ENCODE measurements at regions not wholly inside any gene's neighbourhood (a gene's known extent, or its start where the extent isn't known, plus 50 kb on each side); places are given as distances from the start of the nearest gene placed in this dataset.
A peak's percentile ranks its signal among the peaks of the same experiment; 100 is the strongest.

DNA sequence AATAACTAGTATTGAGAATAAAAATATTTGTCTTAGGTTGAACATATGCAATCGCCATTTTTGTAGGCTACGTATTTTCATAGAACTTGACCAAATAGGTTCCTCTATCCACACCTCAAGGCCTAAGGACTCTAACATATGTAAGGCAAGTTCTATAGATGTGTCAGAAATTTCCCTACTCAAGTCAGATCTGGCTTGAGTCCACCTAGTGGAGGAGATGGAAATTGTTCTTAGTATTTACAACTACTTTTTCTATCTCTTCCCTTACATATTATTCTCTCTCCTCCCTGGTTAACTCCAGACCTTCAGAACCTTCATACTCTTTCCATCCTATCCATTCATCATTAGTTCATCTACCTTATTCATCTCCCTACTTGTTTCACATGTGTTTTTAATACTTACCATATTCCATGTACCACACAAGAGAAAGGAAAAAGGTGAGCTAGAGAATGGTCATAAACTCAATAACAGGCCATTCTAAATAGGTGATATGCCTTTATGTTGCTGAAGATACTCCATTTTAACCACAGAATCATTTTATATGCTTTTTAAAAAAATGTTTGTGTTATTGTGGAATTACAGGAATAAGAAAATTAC lies 174.5 kb upstream of the HDAC9 start:
- peak; percentile 2 to 20 for DNase-seq

DNA sequence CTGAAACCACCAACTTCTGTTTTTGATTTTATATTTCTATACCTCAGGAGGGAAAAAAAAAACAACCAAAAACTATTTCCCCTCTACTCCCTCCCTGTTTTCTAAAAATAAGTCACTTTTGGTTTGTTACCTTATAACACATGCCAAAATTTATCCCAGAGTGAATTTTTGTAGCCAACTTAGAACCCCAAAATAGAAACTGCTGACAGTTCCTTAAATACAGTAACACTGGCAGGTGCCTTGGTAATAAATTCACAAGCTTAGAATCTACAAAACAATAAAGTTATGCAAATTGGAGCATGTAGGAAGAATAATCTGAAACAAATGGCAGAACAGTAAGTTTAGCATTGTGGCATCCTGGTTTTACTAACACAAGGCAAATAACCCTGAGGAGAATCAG lies 165.0 kb upstream of the HDAC9 start:
- DNase-seq, result no peak

DNA sequence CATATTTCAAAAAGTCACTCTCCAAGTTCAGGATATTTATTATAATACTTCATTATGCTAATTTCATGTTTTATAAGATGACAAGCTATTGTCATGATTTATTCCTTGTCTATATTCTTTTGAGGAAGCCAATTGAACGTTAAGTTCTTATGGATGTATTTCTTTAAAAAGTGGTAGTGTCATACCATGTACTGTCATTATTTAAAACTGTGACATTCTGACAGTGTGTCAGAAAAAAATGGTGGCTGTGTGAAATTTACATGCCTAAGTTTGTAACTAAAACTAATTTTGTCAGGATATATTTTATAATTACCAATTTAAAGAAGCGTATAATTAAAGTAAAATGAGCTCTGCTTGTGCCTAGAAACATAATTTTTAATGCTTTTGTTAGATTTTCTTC lies 158.9 kb upstream of the HDAC9 start:
- DNase-seq, result no peak

DNA sequence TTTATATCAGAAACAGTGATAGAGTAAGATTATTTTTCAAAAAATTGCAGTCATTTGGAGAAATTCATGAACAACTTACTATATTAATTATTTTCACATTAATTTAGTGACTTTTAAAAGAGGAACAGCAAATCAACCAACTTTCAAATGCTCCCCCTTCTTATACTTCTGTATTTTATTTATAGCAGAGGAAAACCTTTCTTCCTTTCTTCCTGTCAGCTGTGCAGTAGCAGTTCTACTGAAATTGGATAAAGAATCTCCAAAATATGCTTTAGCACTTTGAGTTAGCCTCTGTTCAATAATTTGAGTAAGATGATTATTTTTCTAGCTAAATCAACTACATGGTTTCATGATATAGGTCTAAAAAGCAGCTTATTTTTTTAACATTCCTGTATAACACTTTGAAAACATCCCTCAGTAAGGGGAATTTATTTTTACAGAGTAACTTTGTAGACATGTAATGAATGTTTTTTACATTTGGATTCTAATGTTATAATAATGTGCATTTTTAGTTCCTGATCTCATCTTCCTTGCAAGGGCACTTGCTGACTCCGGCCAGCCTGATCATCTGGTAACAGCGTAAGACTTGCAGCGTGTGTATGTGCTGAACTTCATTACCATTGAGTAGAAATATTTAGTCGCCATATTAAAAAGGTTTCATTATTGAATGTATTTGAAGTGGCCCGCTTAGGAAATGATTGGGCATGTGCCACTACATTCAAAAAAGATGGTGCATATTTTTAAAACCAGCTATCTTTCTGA lies 158.3 kb upstream of the HDAC9 start:
- no peak for DNase-seq

DNA sequence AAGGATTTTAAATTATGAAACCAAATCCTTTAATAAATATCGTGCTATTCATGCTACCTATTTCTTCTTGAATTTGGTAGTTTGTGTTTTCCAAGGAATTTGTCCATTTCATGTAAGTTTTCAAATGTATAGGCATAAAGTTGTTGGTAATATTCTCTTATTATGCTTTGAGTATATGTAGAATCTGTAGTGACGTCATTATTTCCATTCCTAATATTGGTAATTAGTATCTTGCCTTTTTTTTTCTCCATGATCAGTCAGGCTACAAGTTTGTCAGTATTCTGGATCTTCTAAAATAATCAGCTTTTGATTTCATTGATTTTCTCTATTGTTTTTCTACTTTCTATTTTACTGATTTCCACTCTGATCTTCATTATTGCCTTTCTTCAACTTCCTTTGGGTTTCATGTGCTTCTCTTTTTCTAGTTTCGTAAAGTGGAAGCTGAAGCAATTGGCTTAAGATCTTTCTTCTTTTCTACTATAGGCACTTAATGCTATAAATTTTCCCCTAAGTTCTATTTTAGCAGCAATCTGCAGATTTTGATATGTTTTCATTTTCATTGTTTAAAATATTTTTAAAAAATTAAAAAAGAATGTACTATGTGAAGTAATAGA lies 156.5 kb upstream of the HDAC9 start:
- no peak for DNase-seq

DNA sequence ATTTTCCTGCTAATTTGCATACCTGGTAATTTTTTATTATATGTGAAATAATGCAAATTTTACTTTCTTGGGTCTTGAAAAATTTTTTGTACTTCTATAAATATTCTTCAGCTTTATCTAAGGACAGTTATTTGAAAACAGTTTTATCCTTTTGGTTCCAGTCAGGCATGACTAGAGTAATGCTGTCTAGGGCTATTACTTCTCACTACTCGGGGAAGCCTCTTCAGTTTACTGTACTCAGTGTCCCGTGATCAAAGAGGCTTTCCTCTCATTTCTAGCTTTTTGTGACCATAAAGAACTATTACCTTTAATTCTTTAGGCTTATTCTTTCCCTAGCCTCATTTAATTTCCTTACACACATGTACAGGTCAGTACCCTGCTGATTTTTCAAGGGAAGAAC lies 153.8 kb upstream of the HDAC9 start:
- no peak for DNase-seq

DNA sequence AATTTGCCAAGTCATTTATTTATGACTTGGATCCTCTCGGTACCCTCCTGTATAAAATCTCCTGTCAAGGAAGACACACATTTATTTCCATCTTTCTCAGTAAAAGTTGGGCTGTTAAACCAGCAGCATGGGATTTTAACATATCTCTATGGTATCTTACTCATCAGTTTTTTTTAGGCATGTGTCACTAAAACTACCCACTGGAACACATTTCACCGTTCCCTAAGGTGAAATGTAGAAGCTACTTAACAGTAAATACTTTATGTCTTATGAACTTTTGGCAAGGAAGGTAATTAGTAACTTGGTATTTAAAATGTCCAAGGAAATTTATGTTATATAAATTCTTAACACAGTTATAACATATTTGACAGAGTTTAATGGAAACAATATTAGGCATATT lies 152.5 kb upstream of the HDAC9 start:
- no peak for DNase-seq

DNA sequence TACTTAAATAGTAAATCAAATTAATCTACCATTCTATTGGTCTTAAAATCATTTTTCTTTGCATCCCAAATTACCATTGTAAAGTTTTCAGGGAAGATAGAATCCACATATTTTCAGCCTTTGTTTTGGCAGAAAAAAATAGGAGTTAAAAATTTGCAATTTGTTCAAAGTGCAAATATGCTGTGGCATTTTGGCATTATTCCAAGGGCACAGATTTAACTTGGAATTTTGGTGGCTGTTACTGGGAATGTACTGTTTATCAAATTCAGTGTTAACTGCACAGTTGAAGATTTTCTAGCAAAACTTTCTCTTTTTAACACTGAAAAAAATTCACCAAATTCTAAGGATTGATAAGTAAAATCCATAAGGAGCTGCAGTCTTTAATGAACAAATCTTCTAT lies 151.0 kb upstream of the HDAC9 start:
- no peak for DNase-seq

DNA sequence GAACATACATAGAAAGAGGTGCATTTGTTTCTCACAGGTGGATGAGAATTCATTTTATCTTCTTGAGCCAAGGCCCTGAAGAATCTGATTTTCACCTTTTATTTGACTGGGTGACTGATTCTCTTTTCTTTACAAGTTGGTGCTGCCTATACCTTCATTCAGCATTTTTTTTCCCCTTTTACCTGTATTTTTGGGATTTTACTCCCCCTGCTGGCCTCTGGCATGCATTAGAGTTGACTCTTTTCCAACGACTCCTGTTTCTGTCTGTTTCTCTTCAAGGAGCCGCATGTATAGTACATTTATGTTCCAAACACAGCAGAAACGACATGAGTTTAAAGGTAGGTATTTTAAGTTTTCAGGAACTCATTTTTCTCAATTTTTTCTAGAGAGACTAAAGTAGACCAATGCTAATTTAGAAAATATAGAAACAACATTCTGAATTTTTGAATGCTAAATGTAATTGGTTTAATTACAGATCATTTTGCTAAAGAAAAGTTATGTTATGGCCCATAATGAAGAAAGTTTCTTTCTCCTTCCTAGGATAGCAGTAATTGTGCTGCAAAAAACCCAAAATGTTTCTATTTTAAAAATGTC lies 149.8 kb upstream of the HDAC9 start:
- DNase-seq, result peak; percentile 4 to 58

DNA sequence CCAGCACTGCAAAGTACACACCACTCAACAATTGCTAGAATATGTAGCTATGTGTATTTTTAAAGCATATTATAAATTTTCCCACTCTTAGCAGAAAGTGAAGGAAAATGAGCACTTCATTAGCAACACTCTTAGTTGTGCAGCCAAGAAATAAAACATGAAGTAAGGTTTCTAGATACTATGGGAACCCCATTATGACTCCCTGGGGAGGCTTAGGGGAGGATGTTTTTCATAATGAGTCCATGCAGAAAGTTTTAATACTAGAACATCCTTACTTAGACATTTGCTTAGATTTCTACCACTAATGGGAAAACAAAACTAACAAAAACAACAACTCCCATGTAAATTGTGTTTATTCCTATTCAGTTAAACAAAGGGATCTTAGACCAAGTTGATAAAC lies 148.4 kb upstream of the HDAC9 start:
- DNase-seq, result no peak

DNA sequence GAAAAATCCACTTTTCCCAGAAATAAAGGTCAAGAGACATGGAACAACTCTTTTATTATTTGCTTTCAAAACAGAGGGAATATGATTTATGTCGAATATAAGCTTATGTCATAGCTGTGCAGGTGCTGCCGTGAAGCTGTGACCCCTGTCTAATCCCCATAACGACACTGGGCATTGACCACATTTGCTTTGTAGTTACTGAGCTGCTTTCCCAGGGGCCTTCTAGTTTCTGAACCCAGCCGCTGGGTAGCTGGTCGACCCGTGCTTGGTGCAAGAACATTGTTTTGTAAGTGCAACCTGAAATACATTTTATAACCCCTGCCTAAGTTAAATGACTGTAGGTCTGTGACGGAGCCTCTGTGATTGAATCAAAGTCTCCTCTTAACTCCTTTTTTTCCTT lies 144.9 kb upstream of the HDAC9 start:
- no peak for DNase-seq

DNA sequence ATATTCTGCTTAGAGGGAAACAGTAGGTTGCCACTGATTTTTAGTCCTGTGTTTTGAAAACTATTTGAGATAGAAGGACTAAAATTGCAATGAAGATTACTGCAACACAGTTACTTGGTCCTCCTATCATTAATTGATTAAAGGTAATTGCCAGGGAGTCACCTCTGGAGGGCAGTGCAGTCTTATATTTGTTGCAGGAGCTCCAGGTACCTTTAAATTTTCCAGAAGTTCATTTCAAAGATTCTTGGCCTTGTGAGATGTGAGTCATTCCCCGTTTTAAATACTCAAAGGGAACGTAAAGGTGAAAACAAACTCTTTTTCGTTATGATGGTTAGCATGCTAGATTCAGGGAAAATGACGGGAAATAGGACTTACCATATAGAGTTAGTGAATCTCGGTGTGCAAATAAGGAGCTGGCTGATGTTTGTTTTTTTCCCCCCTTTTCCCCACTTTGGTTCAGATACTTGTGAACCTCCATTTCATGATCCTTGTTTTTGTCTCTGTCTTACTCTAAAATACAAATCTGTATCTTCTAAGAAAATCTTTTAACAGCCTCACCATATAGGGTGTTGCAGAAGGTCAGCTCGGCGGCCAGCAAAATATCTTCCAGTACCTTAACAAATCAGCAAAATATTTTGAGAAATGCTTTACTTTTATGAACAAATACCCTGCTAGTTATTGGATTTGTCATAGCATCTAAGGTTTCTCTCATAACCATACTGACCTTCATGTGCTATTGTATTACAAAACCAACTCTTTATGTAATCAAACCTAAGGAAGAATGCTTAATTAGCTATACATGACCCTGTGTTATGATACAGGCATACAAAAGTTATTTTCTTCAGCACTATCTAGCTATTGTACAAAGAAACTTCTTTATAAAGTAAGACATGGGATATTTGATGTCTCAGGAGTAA lies 143.0 kb upstream of the HDAC9 start:
- DNase-seq, result peak in 1 of 2 experiments; percentile 47

DNA sequence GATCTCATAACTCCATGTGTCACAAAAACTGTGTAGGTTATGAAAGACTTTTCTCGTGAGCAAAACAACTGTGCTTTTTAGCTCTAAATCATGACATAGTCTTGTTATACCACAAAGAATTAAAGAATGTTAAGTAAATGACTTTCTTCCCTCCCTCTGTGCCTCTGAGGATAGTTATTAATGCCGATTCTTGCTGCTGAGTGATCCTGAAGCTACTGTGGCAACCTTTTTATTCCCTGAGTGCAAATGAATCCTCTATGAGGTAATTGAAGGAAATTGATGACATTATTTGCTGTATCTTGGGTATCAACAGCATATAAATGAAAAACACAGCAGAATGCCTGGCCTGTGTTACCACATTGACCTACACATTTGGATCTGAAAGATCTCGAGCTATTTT lies 142.2 kb upstream of the HDAC9 start:
- DNase-seq, result no peak

DNA sequence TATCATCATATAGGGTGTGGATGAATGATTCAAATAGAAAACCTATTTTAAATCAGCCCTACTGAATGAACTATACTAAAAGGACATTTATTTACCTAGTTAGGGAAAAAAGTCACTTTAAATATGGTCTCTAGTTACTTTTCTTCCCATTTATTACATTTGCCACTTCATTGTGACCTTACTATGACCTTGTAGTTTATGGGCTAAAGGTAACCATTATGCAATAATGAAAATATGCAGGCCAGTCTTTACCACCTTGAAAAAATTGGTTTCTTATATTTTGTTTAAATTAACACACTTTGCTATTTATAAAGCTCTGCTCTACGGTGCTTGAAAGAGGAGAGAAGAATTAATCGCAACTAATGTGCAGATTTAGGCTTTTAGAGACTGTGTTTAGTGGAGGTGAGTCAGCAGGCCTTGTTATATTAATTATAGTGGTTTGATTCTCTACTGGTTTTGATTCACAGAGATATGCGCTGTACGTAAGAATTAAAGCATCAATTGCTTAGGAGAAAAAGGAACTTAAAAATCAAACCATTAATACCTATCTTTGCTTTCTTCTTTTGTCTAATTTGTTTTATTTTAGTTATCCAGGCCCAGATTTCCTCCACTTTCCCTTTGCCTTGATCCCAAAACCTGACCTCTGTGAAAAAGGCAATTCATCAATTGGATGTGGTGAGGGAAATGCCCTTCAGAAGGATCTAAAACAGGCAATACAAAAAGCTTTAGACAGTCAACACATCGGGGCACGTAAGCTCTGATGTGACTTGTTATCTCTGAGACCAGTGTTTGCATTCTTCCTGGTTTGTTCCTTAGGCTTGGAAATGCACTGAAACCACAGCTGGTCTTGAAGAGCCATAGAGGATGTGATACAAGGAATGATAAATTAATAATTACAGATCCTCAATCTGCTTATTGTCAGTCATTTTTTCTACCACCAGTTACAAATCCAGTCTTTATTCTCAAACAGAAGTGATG lies 141.2 kb upstream of the HDAC9 start:
- no peak for DNase-seq

DNA sequence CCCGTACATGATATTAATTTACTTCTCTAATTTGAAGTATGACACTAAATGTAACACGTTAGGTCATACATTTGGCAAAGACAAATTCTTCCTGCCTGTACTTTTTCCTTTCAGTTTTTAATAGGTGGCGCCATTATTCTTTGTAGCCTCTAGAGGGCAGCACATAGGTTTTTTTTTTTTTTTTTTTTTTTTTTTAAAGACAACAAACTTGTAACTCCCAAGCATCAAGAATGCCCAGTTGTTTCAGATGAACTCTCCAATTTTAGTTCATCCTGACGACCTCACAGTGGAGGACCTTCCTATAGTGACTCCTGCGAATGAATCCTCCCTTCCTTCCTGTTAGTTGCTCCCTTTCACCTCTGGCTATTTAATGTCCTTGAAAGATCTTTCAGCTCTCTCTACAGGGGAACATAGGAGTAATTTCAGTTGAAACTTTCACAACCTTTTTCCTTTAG lies 139.3 kb upstream of the HDAC9 start:
- DNase-seq, result peak in 1 of 2 experiments; percentile 11

DNA sequence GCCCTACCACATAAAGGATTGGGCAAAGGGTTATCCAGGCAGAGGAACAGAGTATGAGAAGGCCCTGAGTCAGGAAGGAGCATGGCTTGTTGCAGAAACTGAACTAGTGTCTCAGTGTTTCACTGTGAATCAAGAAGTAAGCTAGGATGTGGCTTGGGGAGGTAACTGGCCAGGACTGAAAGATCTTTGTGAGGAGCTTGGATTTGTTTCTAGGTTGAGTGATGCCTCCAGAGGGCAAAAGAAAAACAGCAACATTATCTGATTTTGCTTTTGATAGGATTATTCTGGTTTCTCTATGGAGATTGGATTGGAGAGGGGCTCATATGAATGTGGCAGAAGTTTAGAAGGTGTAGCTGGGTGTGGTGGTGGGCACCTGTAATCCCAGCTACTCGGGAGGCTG lies 137.9 kb upstream of the HDAC9 start:
- DNase-seq, result no peak

DNA sequence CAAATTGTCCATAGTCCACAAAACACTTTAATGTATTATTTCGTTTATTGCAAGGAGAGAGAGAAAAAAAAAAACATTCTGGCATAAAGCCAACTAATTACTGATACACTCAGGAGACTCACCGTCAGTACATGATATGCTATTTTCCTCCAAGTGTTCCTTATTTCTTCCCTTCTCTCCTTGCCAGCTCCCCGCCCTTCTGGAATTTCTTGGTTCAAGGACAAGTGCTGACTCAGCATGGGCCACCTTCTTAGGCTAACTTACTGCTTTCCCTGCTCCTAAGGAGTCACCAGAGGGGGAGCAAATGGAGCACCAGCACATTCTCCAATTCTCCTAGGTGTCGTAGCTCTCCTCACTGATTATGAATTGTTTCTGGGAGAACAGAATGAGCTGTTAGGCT lies 133.8 kb upstream of the HDAC9 start:
- no peak for DNase-seq

DNA sequence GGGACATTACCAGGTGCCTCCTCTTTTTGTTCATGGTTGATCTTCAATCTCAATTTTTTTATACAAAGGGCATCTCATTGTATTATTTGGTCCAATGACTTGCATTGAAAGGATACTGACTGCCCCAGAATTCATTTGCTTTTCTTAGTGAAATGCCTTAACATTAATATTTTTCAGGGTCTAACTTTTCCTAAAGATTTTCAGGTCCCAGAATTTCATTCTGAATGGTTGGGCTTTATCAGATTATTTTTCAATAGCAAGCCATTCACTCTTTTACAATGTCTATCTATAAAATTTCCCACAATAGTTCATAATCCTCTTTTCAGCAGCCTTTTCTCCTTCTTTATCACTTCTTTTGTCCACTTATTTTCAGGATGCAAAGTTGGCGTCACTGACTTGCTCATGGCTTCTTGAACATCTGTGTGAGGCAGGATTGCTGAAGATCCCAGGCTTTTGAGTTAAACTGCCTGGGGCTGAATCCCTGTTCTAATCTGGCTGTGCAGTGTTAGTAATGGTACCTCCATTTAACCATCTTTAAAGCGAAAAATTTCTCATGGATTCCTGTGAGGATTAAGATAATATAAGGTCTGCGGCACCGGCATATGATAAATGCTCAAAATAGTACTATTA lies 131.7 kb upstream of the HDAC9 start:
- DNase-seq, result no peak

DNA sequence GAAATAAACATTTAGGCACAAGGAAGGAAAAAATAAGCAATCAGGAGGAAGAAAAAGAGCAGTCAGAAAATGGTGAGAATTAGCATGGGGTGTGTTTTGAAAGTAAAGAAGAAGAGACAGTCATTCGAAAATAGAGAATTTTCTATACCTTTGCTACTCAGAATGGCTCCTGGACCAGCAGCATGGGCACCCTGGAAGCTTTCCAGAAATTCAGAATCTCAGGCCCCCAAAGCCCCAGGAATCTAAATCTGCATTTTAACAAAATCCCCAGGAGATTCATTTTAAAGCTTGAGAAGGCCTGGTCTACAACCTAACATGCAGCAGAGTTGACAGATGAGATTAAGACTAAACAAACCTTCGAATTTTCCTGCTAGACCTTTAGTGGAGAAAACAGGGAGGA lies 131.2 kb upstream of the HDAC9 start:
- DNase-seq, result no peak

DNA sequence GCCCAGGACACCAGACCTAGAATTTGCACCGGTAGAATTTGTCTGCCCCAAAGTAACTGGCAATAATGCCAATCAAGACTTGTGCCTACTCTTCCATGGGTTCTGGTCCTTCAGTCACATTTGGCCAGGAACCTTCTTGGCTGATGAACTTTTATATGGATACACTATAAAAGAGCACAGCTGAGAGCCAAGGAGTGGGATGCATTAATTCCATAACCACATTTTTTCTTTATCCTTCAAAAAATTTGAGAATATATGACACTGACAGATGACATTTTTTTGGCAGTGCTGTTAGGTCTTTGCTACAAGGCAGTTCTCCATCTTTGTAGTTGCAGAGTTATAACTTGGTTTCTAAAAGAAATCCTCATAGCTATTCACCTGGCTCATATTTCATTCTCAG lies 129.2 kb upstream of the HDAC9 start:
- DNase-seq, result no peak

DNA sequence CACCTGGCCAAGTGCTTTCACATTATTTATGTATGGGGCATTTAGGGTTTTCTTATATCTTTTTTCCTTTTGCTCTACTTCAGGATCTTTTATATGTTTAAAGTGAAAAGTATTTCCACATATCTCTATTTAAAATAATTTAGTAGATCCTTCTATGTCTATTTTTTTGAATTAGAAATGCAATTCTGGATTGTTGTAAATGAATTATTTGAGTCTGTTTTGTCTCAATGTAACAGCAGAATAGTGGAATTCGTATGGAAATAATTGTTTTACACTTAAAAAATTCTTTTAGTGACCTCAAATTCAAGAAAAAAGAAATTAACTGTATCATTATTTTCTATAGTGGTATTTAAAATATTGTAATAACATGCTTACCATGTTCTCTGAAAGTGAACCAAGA lies 126.5 kb upstream of the HDAC9 start:
- no peak for DNase-seq

Measured in NCI-H524 (cell line).